H9 (cell line): ENCODE measurements at regions not wholly inside any gene's neighbourhood (a gene's known extent, or its start where the extent isn't known, plus 50 kb on each side); places are given as distances from the start of the nearest gene placed in this dataset.

Experiments used
- DNase-seq: peaks from one replicate; pipeline ENCODE4 v3.0.0-alpha.2; 2017
- H2AFZ ChIP-seq: one replicate; pipeline ENCODE4 v1.6.1; 2013; ENCODE audit warnings: mild to moderate bottlenecking, low read length, control low read depth, moderate library complexity
- H2AK5ac ChIP-seq: 2 replicates; pipeline ENCODE4 v1.6.1; 2013; ENCODE audit warnings: low read length, control low read depth, mixed read lengths; ENCODE audit not compliant: insufficient read length
- H2BK120ac ChIP-seq: one replicate; pipeline ENCODE4 v1.6.1; 2013; ENCODE audit warnings: low read depth, mild to moderate bottlenecking, low read length, control low read depth, inconsistent platforms; ENCODE audit not compliant: poor library complexity, severe bottlenecking
- H2BK12ac ChIP-seq: 2 replicates; pipeline ENCODE4 v1.6.1; 2013; ENCODE audit warnings: low read length, control low read depth, mixed read lengths, low read depth; ENCODE audit not compliant: insufficient read length
- H2BK15ac ChIP-seq: 2 replicates; pipeline ENCODE4 v1.6.1; 2013; ENCODE audit warnings: low read depth, low read length, control low read depth
- H2BK20ac ChIP-seq: one replicate; pipeline ENCODE4 v1.6.1; 2013; ENCODE audit warnings: low read depth, mild to moderate bottlenecking, low read length, control low read depth, inconsistent platforms; ENCODE audit not compliant: poor library complexity, severe bottlenecking
- H2BK5ac ChIP-seq: 2 replicates; pipeline ENCODE4 v1.6.1; 2013; ENCODE audit warnings: low read length, control low read depth, mixed read lengths; ENCODE audit not compliant: insufficient read length
- H3K14ac ChIP-seq: 2 replicates; pipeline ENCODE4 v1.6.1; 2013; ENCODE audit warnings: low read length, control low read depth; ENCODE audit not compliant: insufficient read depth
- H3K18ac ChIP-seq: 2 replicates; pipeline ENCODE4 v1.6.1; 2013; ENCODE audit warnings: low read depth, mild to moderate bottlenecking, mixed read lengths, low read length, control low read depth; ENCODE audit not compliant: insufficient read length
- H3K23ac ChIP-seq: 2 replicates; pipeline ENCODE4 v1.6.1; 2013; ENCODE audit warnings: low read length, control low read depth, mixed read lengths, low read depth; ENCODE audit not compliant: insufficient read length
- H3K23me2 ChIP-seq: 2 replicates; pipeline ENCODE4 v1.6.1; 2013; ENCODE audit warnings: low read depth, mild to moderate bottlenecking, mixed read lengths, low read length, control low read depth; ENCODE audit not compliant: insufficient read length, poor library complexity, severe bottlenecking
- H3K27ac ChIP-seq: 2 replicates; pipeline ENCODE4 v1.5.1; 2013; ENCODE audit warnings: low read length, control low read depth, mixed read lengths, low read depth; ENCODE audit not compliant: insufficient read length
- H3K27me3 ChIP-seq: 2 replicates; pipeline ENCODE4 v1.6.1; 2013; ENCODE audit warnings: low read length, control low read depth, inconsistent platforms; ENCODE audit not compliant: insufficient read depth
- H3K4ac ChIP-seq: 2 replicates; pipeline ENCODE4 v1.6.1; 2013; ENCODE audit warnings: low read depth, mild to moderate bottlenecking, control low read depth, inconsistent platforms, low read length, moderate library complexity
- H3K4me1 ChIP-seq: 2 replicates; pipeline ENCODE4 v1.6.1; 2013; ENCODE audit warnings: low read length, control low read depth, inconsistent platforms; ENCODE audit not compliant: insufficient read depth
- H3K4me2 ChIP-seq: 2 replicates; pipeline ENCODE4 v1.6.1; 2013; ENCODE audit warnings: low read length, control low read depth, mixed read lengths; ENCODE audit not compliant: insufficient read length, insufficient read depth
- H3K56ac ChIP-seq: 2 replicates; pipeline ENCODE4 v1.6.1; 2013; ENCODE audit warnings: low read depth, mild to moderate bottlenecking, mixed read lengths, low read length, control low read depth; ENCODE audit not compliant: insufficient read length
- H3K79me1 ChIP-seq: 2 replicates; pipeline ENCODE4 v1.6.1; 2013; ENCODE audit warnings: low read depth, mild to moderate bottlenecking, moderate library complexity, low read length, control low read depth, inconsistent platforms; ENCODE audit not compliant: insufficient read depth, poor library complexity, severe bottlenecking
- H3K79me2 ChIP-seq: 2 replicates; pipeline ENCODE4 v1.6.1; 2013; ENCODE audit warnings: low read length, control low read depth, inconsistent platforms; ENCODE audit not compliant: insufficient read depth
- H3K9ac ChIP-seq: 2 replicates; pipeline ENCODE4 v1.6.1; 2013; ENCODE audit warnings: low read length, control low read depth, mixed read lengths; ENCODE audit not compliant: insufficient read length; ENCODE audit errors: extremely low read depth
- H3K9me3 ChIP-seq: one replicate; pipeline ENCODE4 v1.6.1; 2013; ENCODE audit warnings: low read depth, low read length, inconsistent platforms; ENCODE audit not compliant: control insufficient read depth
- H3T11ph ChIP-seq: one replicate; pipeline ENCODE4 v1.6.1; 2013; ENCODE audit warnings: mild to moderate bottlenecking, low read length, control low read depth, inconsistent platforms
- H4K20me1 ChIP-seq: one replicate; pipeline ENCODE4 v1.6.1; 2013; ENCODE audit not compliant: control insufficient read depth, insufficient read length, insufficient read depth
- H4K5ac ChIP-seq: 2 replicates; pipeline ENCODE4 v1.6.1; 2013; ENCODE audit warnings: low read depth, mild to moderate bottlenecking, mixed read lengths, low read length, control low read depth; ENCODE audit not compliant: insufficient read length
- H4K8ac ChIP-seq: replicated peaks from 2 replicates; pipeline ENCODE4 v1.6.1; 2013; ENCODE audit warnings: low read length, control low read depth, mixed read lengths, low read depth; ENCODE audit not compliant: insufficient read length
- H4K91ac ChIP-seq: 2 replicates; pipeline ENCODE4 v1.6.1; 2013; ENCODE audit warnings: low read depth, mild to moderate bottlenecking, moderate library complexity, mixed read lengths, low read length, control low read depth; ENCODE audit not compliant: insufficient read length
- H3K27ac Mint-ChIP-seq, 3 experiments: 2 replicates in 2 of 3; 3 replicates in 1 of 3; pipeline ENCODE4 v1.8.0; 2020 to 2021; ENCODE audit warnings: mixed read lengths in 3 of 3, mild to moderate bottlenecking in 1 of 3, moderate library complexity in 1 of 3
- H3K27me3 Mint-ChIP-seq: 2 replicates; pipeline ENCODE4 v1.8.0; 2021; ENCODE audit warnings: low read depth, mild to moderate bottlenecking, moderate library complexity, mixed read lengths
- H3K36me3 Mint-ChIP-seq, 3 experiments: 2 replicates in 2 of 3; 3 replicates in 1 of 3; pipeline ENCODE4 v1.8.0; 2020 to 2021; ENCODE audit warnings: low read depth in 3 of 3, mixed read lengths in 3 of 3; ENCODE audit not compliant: insufficient read depth in 1 of 3
- H3K4me1 Mint-ChIP-seq, 2 experiments: 2 replicates each; pipeline ENCODE4 v1.8.0; 2020; ENCODE audit warnings: mixed read lengths in 2 of 2
- H3K4me3 Mint-ChIP-seq, 2 experiments: 2 replicates in 1 of 2; 3 replicates in 1 of 2; pipeline ENCODE4 v1.8.0; 2020 to 2021; ENCODE audit warnings: mild to moderate bottlenecking in 2 of 2, mixed read lengths in 2 of 2, moderate library complexity in 1 of 2
- H3K9me3 Mint-ChIP-seq, 2 experiments: 2 replicates in 1 of 2; 3 replicates in 1 of 2; pipeline ENCODE4 v1.8.0; 2020; ENCODE audit warnings: mild to moderate bottlenecking in 2 of 2, mixed read lengths in 2 of 2, moderate library complexity in 1 of 2
- WGBS: extraction: QIAGEN DNeasy Blood & Tissue Kit; methylation state at CpG from one replicate; pipeline ENCODE4 v1.1.7; 2013; ENCODE audit warnings: missing lambda C conversion rate, low lambda C conversion rate, mixed read lengths; ENCODE audit not compliant: insufficient read length; ENCODE audit errors: extremely low coverage; 5-methylcytosine and 5-hydroxymethylcytosine counted together
- TF ChIP-seq, protein P1 (sequence below): fragments of 200-600 bp; sonication (generic); conservative IDR thresholded peaks from 3 replicates; pipeline ENCODE4 v1.8.0; 2021; ENCODE audit warnings: antibody characterized with exemption, mild to moderate bottlenecking

DNA sequence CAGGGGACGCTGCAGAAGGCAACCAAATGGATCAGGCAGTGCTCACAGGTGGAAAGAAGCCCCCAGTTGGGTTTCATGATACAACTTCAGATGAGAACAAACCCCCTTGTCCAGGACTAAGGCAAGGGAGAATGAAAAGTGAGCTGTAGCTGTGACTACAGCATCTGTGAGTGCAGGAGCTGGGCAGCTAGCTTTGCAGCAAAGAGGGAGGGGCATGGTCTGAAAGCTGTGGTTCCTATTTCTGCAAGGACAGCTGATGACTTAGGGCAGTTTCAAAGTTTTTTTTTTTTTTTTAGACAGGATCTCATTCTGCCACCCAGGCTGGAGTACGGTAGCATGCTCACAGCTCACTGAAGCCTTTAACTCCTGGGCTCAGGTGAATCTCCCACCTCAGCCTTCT, 1317.4 kb upstream of the DIAPH2 start:
- Mint-ChIP-seq H3K27ac (no peak overlapping the region), H3K27me3 (no peaks in the 10 kb centered on the region), H3K9me3 (peaks cover 4 to 9% of the 10 kb centered on the region in 2 experiments), H3K4me3 (no peak overlapping the region), H3K4me1 (no peaks in the 10 kb centered on the region), H3K36me3 (peaks cover 0 to 9% (median 6%) of the 10 kb centered on the region in 3 experiments; a peak in 4 of 7 replicates)
- no peak overlapping the region for H4K5ac ChIP-seq
- H3K27me3 ChIP-seq = no peaks in the 10 kb centered on the region
- H3K56ac ChIP-seq = no peak overlapping the region
- H3K18ac ChIP-seq = no peak overlapping the region
- no peak overlapping the region for H2BK15ac ChIP-seq
- no peak overlapping the region for H3K14ac ChIP-seq
- no peak overlapping the region for H4K8ac ChIP-seq
- no peak overlapping the region for H3K4me2 ChIP-seq
- no peak overlapping the region for H3T11ph ChIP-seq
- no peak overlapping the region for H3K23ac ChIP-seq
- H3K79me2 ChIP-seq = no peaks in the 10 kb centered on the region
- no peak overlapping the region for H2AFZ ChIP-seq
- no peak for DNase-seq
- no peak overlapping the region for H2BK12ac ChIP-seq
- WGBS = no CpG with 5 or more reads among the region's 2 CpGs
- H2BK120ac ChIP-seq = no peak overlapping the region
- H4K91ac ChIP-seq = no peak overlapping the region
- no peaks in the 10 kb centered on the region for H3K9me3 ChIP-seq
- no peaks in the 10 kb centered on the region for H3K23me2 ChIP-seq
- no peak overlapping the region for H2AK5ac ChIP-seq
- H3K4ac ChIP-seq = no peak overlapping the region
- H2BK5ac ChIP-seq = no peak overlapping the region
- H3K79me1 ChIP-seq = no peaks in the 10 kb centered on the region
- H3K27ac ChIP-seq = no peak overlapping the region
- H3K9ac ChIP-seq = no peak overlapping the region
- no peaks in the 10 kb centered on the region for H4K20me1 ChIP-seq
- no peaks in the 10 kb centered on the region for H3K4me1 ChIP-seq
- TF ChIP-seq, protein P1, sequence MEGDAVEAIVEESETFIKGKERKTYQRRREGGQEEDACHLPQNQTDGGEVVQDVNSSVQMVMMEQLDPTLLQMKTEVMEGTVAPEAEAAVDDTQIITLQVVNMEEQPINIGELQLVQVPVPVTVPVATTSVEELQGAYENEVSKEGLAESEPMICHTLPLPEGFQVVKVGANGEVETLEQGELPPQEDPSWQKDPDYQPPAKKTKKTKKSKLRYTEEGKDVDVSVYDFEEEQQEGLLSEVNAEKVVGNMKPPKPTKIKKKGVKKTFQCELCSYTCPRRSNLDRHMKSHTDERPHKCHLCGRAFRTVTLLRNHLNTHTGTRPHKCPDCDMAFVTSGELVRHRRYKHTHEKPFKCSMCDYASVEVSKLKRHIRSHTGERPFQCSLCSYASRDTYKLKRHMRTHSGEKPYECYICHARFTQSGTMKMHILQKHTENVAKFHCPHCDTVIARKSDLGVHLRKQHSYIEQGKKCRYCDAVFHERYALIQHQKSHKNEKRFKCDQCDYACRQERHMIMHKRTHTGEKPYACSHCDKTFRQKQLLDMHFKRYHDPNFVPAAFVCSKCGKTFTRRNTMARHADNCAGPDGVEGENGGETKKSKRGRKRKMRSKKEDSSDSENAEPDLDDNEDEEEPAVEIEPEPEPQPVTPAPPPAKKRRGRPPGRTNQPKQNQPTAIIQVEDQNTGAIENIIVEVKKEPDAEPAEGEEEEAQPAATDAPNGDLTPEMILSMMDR = no peak
- H2BK20ac ChIP-seq = no peak overlapping the region
